Right lobe of liver (tissue), 6 donors: ENCODE measurements at regions not wholly inside any gene's neighbourhood (a gene's known extent, or its start where the extent isn't known, plus 50 kb on each side); places are given as distances from the start of the nearest gene placed in this dataset.

Source experiments
- ATAC-seq, 4 donors: fragments of 200-7000 bp; cut with Tn5 transposase; one replicate each; pipeline ENCODE4 v1.9.1; 2020; ENCODE audit warnings: mild to moderate bottlenecking in 4 of 4, moderate library complexity in 4 of 4
- DNase-seq, 3 donors: peaks; one replicate each; pipeline ENCODE4 v3.0.0-alpha.2; 2020
- H3K27ac ChIP-seq, 3 donors: fragments of 200-600 bp; one replicate each; pipeline ENCODE4 v1.8.0; 2022
- H3K27me3 ChIP-seq, 2 donors: fragments of 200-600 bp; one replicate each; pipeline ENCODE4 v1.8.0; 2022
- H3K36me3 ChIP-seq, 4 donors: fragments of 200-600 bp; sonication (generic) in 1 of 4; one replicate each; pipeline versions ENCODE4 v1.5.1 to v1.8.0; 2017 to 2022; ENCODE audit warnings: control low read depth in 1 of 4
- H3K4me1 ChIP-seq, 4 donors: fragments of 200-600 bp; sonication (generic) in 1 of 4; one replicate each; pipeline versions ENCODE4 v1.5.1 to v1.8.0; 2017 to 2022; ENCODE audit warnings: control low read depth in 1 of 4
- H3K4me3 ChIP-seq, 3 donors: fragments of 200-600 bp; one replicate each; pipeline ENCODE4 v1.8.0; 2022
- H3K9me3 ChIP-seq, 4 donors: fragments of 200-600 bp; sonication (generic) in 1 of 4; one replicate each; pipeline versions ENCODE4 v1.5.1 to v1.8.0; 2017 to 2022; ENCODE audit warnings: control low read depth in 1 of 4
- POLR2A ChIP-seq: fragments of 450-650 bp; IDR thresholded peaks from one replicate; pipeline ENCODE4 v1.6.1; 2017; ENCODE audit warnings: antibody characterized with exemption, mild to moderate bottlenecking
- WGBS: methylation state at CpG from one replicate; pipeline ENCODE4 v1.1.6; 2018; ENCODE audit warnings: low coverage, low lambda C conversion rate; ENCODE audit not compliant: insufficient coverage; ENCODE audit errors: missing lambda C conversion rate; 5-methylcytosine and 5-hydroxymethylcytosine counted together
- intact Hi-C, 2 donors: fragments of 100-400 bp; cut with DNase I; formaldehyde crosslinking; loops; one replicate each; pipeline versions ENCODE4 v1.11.2 to v1.14.1; 2022
- TF ChIP-seq, protein P1 (sequence below), 4 donors: fragments of 200-600 bp in 3 of 4; fragments of 450-650 bp in 1 of 4; IDR thresholded peaks; one replicate each; pipeline versions ENCODE4 v1.5.1 to v1.8.0; 2016 to 2022; ENCODE audit warnings: antibody characterized with exemption in 4 of 4, mild to moderate bottlenecking in 2 of 4
- donor health status: DM: no; HTN: yes; CAD: no.
- donor health status: DM: no; HTN: no; CAD: no.
- donor health status: DM: no; HTN: no; CAD: no.
- donor health status: DM: no; HTN: yes; CAD: no.
- donor health status: DM: no; HTN: yes; CAD: no.

DNA sequence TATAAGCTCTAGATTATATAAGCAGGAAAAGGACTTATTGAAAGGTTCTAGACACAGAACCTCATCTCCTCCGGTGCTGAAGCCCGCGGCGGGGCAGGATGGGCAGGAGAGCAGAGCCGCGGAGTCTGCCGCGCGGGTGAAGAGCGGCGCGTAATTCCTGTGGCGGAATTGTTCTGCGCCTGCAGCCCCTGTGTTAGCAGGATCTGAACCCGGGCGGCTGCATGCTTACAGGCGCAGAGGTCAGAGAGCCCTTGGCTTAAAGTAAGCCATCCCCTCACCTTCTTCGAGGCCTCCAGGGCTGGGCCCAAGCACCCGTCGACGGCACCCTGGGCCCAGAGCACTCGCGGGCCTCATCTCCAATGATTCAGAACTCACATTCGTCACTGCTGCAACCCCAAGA is 89.3 kb downstream of the FASLG start:
- ATAC-seq (no peak), DNase-seq (peak in 1 of 3 donors; percentile 36)
- no peak overlapping the region for H3K27ac ChIP-seq
- peaks cover 0 to 5% (median 0%) of the 10 kb centered on the region in 4 donors for H3K4me1 ChIP-seq
- WGBS, result 87% methylated on average over 9 of the region's 24 CpGs
- intact Hi-C loops, result loop anchor here in 1 of 2 donors (10.0 kb wide), 1 partner anchor 457 kb away; the partner anchor contains the start of gene TNFSF4
- TF ChIP-seq, protein P1, sequence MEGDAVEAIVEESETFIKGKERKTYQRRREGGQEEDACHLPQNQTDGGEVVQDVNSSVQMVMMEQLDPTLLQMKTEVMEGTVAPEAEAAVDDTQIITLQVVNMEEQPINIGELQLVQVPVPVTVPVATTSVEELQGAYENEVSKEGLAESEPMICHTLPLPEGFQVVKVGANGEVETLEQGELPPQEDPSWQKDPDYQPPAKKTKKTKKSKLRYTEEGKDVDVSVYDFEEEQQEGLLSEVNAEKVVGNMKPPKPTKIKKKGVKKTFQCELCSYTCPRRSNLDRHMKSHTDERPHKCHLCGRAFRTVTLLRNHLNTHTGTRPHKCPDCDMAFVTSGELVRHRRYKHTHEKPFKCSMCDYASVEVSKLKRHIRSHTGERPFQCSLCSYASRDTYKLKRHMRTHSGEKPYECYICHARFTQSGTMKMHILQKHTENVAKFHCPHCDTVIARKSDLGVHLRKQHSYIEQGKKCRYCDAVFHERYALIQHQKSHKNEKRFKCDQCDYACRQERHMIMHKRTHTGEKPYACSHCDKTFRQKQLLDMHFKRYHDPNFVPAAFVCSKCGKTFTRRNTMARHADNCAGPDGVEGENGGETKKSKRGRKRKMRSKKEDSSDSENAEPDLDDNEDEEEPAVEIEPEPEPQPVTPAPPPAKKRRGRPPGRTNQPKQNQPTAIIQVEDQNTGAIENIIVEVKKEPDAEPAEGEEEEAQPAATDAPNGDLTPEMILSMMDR (IDR thresholded peaks at IDR 0.05), result no peak
- TF ChIP-seq POLR2A, result no peak
- no peaks in the 10 kb centered on the region for H3K36me3 ChIP-seq
- no peaks in the 10 kb centered on the region for H3K27me3 ChIP-seq
- H3K4me3 ChIP-seq, result no peak overlapping the region
- no peaks in the 10 kb centered on the region for H3K9me3 ChIP-seq

DNA sequence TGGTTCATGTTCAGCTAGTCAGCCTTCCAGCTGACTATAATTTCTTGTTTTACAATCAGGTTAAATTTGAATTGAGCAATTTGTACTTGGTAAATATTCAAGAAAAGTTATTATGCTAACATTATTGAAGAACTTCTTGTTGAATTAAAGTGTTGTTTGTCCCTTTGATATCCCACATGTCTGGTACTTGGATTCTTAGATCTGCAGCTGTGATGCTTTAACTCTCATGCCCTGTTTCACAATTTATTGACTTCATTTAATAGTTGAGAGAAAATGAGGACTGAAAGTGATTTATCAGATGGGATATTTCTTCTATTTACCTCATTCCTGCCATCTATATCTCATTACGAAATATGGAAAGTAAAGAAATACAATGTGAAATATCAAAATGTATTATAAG is 92.8 kb downstream of the FASLG start:
- 46% methylated on average over 1 of the region's 1 CpG for WGBS
- ATAC-seq, result no peak
- Histone ChIP-seq H3K27me3 (no peaks in the 10 kb centered on the region), H3K36me3 (no peaks in the 10 kb centered on the region), H3K4me1 (no peaks in the 10 kb centered on the region), H3K4me3 (no peak overlapping the region), H3K27ac (no peak overlapping the region), H3K9me3 (no peaks in the 10 kb centered on the region)
- intact Hi-C loops, result no loop called here
- TF ChIP-seq, protein P1 (IDR thresholded peaks at IDR 0.05), result no peak
- TF ChIP-seq POLR2A, result no peak
- DNase-seq, result no peak

DNA sequence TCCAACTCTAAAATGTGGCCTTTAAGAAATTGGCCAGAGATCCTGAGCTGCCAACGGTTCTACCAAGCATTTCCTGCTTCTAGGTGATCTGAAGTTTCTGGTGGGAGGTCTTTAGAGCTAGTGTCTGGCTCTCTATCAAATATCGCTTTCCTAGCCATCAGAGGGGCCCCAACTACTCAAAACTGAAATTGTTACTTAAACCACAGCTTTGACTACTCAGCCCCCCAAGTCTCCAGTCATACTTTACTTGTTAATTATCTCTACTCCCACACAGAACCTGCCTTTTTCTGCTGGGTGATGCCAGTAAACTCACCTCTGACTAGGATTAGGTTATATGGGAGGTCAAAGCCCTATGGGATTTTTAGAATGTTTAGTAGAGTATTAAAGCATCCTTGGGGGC is 95.1 kb downstream of the FASLG start:
- Histone ChIP-seq H3K4me3 (no peak overlapping the region), H3K27ac (no peak overlapping the region), H3K4me1 (no peaks in the 10 kb centered on the region), H3K9me3 (no peaks in the 10 kb centered on the region), H3K27me3 (no peaks in the 10 kb centered on the region), H3K36me3 (no peaks in the 10 kb centered on the region)
- TF ChIP-seq POLR2A, result no peak
- TF ChIP-seq, protein P1 (IDR thresholded peaks at IDR 0.05), result no peak
- ATAC-seq (no peak), DNase-seq (no peak)
- intact Hi-C loops, result no loop called here
- 33% methylated on average over 2 of the region's 2 CpGs for WGBS

DNA sequence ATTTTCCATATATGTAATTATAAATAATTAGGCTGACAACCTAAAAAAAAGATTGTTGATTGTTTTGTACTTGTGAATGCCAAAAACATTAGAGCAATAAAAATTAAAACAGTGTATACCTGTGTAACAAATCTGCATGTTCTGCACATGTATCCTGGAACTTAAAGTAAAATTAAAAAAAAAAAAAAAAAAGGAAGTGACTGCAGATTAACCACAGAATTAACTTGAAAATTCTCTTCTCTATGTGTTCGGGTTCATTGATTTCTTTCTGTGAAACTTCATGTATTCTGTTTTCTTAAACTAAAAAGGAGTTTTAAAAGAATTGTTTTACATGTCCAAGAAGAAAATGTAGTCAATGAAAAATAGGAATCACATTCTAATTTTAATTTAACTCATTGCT is 95.7 kb downstream of the FASLG start:
- intact Hi-C loops, result no loop called here
- Histone ChIP-seq H3K27me3 (no peaks in the 10 kb centered on the region), H3K27ac (no peak overlapping the region), H3K4me3 (no peak overlapping the region), H3K4me1 (no peaks in the 10 kb centered on the region), H3K36me3 (no peaks in the 10 kb centered on the region), H3K9me3 (no peaks in the 10 kb centered on the region)
- no peak for TF ChIP-seq POLR2A
- TF ChIP-seq, protein P1 (IDR thresholded peaks at IDR 0.05), result no peak
- DNase-seq (no peak), ATAC-seq (no peak)
- 81% methylated on average over 1 of the region's 1 CpG for WGBS

DNA sequence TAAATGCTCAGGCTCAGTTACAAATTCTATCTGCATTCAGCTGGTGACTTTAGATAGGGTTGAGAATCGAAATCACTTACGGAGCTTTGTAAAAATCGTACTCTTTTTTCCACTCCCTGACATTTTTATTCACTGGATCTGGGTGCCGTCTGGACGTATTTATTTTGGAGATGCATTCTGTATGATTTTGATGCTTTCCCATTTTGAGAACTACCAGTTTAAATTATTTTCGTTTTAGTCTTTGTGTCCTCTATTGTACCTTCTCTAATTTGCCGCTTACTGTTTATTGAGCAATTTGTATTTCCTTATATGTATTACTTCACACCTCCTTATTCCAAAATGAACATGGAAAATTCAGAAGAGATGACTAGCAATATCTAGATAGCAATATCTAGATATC is 96.2 kb downstream of the FASLG start:
- 72% methylated on average over 7 of the region's 7 CpGs for WGBS
- Histone ChIP-seq H3K4me1 (no peaks in the 10 kb centered on the region), H3K27me3 (no peaks in the 10 kb centered on the region), H3K36me3 (no peaks in the 10 kb centered on the region), H3K27ac (no peak overlapping the region), H3K4me3 (no peak overlapping the region), H3K9me3 (no peaks in the 10 kb centered on the region)
- intact Hi-C loops, result no loop called here
- DNase-seq (no peak), ATAC-seq (no peak)
- TF ChIP-seq, protein P1 (IDR thresholded peaks at IDR 0.05), result no peak
- no peak for TF ChIP-seq POLR2A
